GM12873 (cell line): ENCODE measurements at regions not wholly inside any gene's neighbourhood (a gene's known extent, or its start where the extent isn't known, plus 50 kb on each side); places are given as distances from the start of the nearest gene placed in this dataset.

Experiments
- CTCF ChIP-seq: IDR thresholded peaks from 2 replicates; pipeline ENCODE4 v1.5.1; 2012; ENCODE audit warnings: low read depth, mild to moderate bottlenecking, moderate library complexity, low read length, control low read depth; ENCODE audit not compliant: insufficient read depth; ENCODE audit errors: missing control alignments

- no peak for TF ChIP-seq CTCF
Observed at GRCh38 chr21:23899561-23899960, 1707.7 kb downstream of the MRPL39 start.

- no peak for TF ChIP-seq CTCF
Observed at GRCh38 chr21:23890652-23891051, 1716.6 kb downstream of the MRPL39 start.

GRCh38 chr21:23887725-23888306, 1719.5 kb downstream of the MRPL39 start:
- no peak for TF ChIP-seq CTCF

GRCh38 chr21:23886828-23887724, 1720.2 kb downstream of the MRPL39 start:
- TF ChIP-seq CTCF: no peak

- no peak for TF ChIP-seq CTCF
Observed at GRCh38 chr21:23881783-23882182, 1725.5 kb downstream of the MRPL39 start.

DNA sequence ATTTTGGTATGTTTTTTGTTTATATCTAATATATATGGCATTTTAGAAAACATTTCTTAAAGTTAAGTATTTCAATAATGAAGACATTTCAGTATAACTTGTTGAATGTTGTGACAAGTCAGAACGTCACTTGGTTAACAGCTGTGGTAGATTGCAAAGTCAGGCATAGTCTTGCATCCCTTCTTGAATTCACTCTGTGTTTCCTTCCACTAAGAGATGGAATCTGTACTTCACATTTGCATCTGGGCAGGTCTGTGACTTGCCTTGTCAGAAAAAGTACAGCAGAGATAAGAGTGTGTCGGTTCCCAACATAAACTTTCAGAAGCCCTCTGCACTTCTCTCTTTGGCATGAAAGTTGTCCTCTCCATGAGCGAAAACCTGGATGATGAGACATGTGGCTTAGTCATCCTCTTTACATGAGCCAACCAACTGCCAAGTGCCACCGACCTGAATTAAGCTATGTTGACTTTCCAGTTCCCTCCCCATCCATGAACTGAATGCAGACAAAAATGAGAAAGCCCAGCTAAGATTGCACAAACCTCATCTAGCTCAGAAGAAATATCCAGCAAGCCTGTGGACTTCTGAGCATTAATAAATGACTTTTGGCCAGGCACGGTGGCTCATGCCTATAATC, 1730.2 kb downstream of the MRPL39 start:
- no peak for TF ChIP-seq CTCF

- no peak for TF ChIP-seq CTCF
Observed at GRCh38 chr21:23874271-23874670, 1733.0 kb downstream of the MRPL39 start.
